ENCODE measurements at regions not wholly inside any gene's neighbourhood (a gene's known extent, or its start where the extent isn't known, plus 50 kb on each side); places are given as distances from the start of the nearest gene placed in this dataset.

DNA sequence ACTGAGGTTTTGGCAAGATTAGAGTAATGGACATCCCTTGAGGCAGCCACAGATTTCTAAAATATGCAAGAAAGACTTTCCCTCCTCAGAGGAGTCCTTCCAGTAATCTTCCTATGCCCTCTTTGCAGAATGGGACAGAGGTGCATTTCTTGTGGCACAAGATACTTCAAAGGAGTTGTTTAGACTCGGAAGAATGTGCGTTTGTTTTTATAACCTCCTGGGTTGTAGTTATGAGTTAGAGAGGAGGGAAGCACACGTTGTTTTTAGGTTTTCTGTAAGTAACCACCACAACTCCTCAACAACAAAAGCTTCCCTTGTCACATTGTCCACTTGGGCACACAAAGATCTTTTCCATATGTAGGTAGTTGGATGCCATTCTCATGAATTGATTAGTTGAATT lies 78.1 kb upstream of the GLI3 start:
- Histone ChIP-seq H3K9me1 (ENCODE audit: control insufficient read depth, insufficient read depth, low read length) (no peaks in the 10 kb centered on the region), H3K27me3 (ENCODE audit: control insufficient read depth in 2 of 2, insufficient read depth in 2 of 2, low read length in 2 of 2) (no peaks in the 10 kb centered on the region; a peak in 1 of 5 replicates), H3K36me3 (ENCODE audit: control insufficient read depth, insufficient read depth, low read length) (no peaks in the 10 kb centered on the region), H3K9ac (ENCODE audit: insufficient read depth in 1 of 2, low read depth in 2 of 2, low read length in 2 of 2) (no peak overlapping the region), H3K27ac (ENCODE audit: extremely low read depth, low read depth, low read length) (no peak overlapping the region), H3K4me2 (ENCODE audit: insufficient read depth, low read length) (no peak overlapping the region), H3K4me1 (replicated peaks in 1 of 2; ENCODE audit: control insufficient read depth in 2 of 2, insufficient read depth in 2 of 2, low read length in 2 of 2) (no peaks in the 10 kb centered on the region), H2AFZ (ENCODE audit: low read depth, low read length) (no peak overlapping the region), H3K79me2 (ENCODE audit: control insufficient read depth, insufficient read depth, low read length) (no peaks in the 10 kb centered on the region), H3K4me3 (no peak overlapping the region), H3K9me3 (replicated peaks; ENCODE audit: control insufficient read depth, insufficient read depth, low read depth, low read length) (no peaks in the 10 kb centered on the region), H4K20me1 (replicated peaks; ENCODE audit: control insufficient read depth, insufficient read depth, low read length) (no peaks in the 10 kb centered on the region)
- 0% methylated on average over 3 of the region's 3 CpGs for WGBS (ENCODE audit: insufficient coverage, low coverage, missing lambda C conversion rate)
- in situ Hi-C loops (cut with MboI), result no loop called here
- FAIRE-seq (no peak), DNase-seq (ENCODE audit: extremely low read depth in 1 of 4, low spot score in 3 of 4) (no peak), ATAC-seq (no peak)
- intact Hi-C loops (cut with micrococcal nuclease), result no loop called here
- ChIA-PET CTCF (ENCODE audit: low intra/inter-chr PET ratio) (no interaction called here), POLR2A (interaction anchor here (0.6 kb wide), 2 partner anchors 33 to 154 kb away, joined by 4 to 5 read pairs; no protein-coding TSS in a partner anchor)
- no TSS peak for BruUV-seq (replicated peaks)
- TF ChIP-seq POLR3A (IDR thresholded peaks at IDR 0.05; ENCODE audit: borderline replicate concordance, extremely low read depth, insufficient read depth, insufficient read length) (no peak), KLF16 (IDR thresholded peaks at IDR 0.05) (no peak), SRSF7 (optimal IDR thresholded peaks at IDR 0.05; ENCODE audit: low read depth, low read length) (no peak), BACH1 (tag; IDR thresholded peaks at IDR 0.05) (no peak), ZNF398 (CRISPR knock-in tag; IDR thresholded peaks at IDR 0.05) (no peak), SIRT6 (IDR thresholded peaks at IDR 0.05; ENCODE audit: low read depth, low read length) (no peak), ZNF318 (IDR thresholded peaks at IDR 0.05; ENCODE audit: borderline replicate concordance in 1 of 2, low read depth in 1 of 2) (no peak), HDAC6 (IDR thresholded peaks at IDR 0.05; ENCODE audit: low read depth, low read length) (no peak), FIP1L1 (IDR thresholded peaks at IDR 0.05; ENCODE audit: low read depth, low read length, poor library complexity, severe bottlenecking) (no peak), RNF219 (CRISPR knock-in tag; IDR thresholded peaks at IDR 0.05) (no peak)

All from K562 (cell line).